NB4 (cell line): ENCODE measurements at regions not wholly inside any gene's neighbourhood (a gene's known extent, or its start where the extent isn't known, plus 50 kb on each side); places are given as distances from the start of the nearest gene placed in this dataset.

Experiments used
- DNase-seq: peaks from one replicate; pipeline ENCODE4 v3.0.0; 2010; ENCODE audit warnings: low read depth
- H3K4me3 ChIP-seq: one replicate; pipeline ENCODE4 v1.5.1; 2011; ENCODE audit warnings: mild to moderate bottlenecking, low read depth, low read length, moderate library complexity
- MAX ChIP-seq: IDR thresholded peaks from 2 replicates; pipeline ENCODE4 v1.6.1; 2011; ENCODE audit warnings: low read depth, low read length
- MYC ChIP-seq: IDR thresholded peaks from 2 replicates; pipeline ENCODE4 v1.6.1; 2011; ENCODE audit warnings: low read depth, low read length
- POLR2A ChIP-seq: IDR thresholded peaks from 2 replicates; pipeline ENCODE4 v1.6.1; 2011; ENCODE audit warnings: mild to moderate bottlenecking; ENCODE audit not compliant: insufficient read length; ENCODE audit errors: extremely low read depth
- TF ChIP-seq, protein P1 (sequence below): IDR thresholded peaks from one replicate; pipeline ENCODE4 v1.5.1; 2012; ENCODE audit warnings: low read depth, low read length

DNA sequence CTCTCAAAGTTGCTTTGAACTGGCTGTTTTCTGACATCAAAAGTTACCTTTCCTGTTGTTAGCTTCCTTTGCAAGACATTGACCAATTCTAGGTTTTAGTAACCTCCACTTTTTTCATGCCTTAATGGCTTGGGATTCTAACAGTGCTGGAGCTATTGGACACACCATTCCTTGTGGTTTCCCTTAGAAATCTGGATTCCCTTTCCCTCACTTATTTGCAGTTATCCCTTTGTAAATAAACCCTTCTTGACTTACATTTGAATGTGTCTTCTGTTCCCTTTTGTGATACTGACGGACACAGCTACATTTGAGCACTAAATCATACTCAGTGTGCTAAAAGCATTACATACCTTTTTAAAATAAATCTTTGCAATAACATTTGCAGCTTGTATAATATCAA lies 1927.6 kb upstream of the IGFBP7 start:
- DNase-seq = no peak
- TF ChIP-seq POLR2A (no peak), MYC (no peak), MAX (no peak)
- TF ChIP-seq, protein P1, sequence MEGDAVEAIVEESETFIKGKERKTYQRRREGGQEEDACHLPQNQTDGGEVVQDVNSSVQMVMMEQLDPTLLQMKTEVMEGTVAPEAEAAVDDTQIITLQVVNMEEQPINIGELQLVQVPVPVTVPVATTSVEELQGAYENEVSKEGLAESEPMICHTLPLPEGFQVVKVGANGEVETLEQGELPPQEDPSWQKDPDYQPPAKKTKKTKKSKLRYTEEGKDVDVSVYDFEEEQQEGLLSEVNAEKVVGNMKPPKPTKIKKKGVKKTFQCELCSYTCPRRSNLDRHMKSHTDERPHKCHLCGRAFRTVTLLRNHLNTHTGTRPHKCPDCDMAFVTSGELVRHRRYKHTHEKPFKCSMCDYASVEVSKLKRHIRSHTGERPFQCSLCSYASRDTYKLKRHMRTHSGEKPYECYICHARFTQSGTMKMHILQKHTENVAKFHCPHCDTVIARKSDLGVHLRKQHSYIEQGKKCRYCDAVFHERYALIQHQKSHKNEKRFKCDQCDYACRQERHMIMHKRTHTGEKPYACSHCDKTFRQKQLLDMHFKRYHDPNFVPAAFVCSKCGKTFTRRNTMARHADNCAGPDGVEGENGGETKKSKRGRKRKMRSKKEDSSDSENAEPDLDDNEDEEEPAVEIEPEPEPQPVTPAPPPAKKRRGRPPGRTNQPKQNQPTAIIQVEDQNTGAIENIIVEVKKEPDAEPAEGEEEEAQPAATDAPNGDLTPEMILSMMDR = no peak
- H3K4me3 ChIP-seq = no peak overlapping the region

- H3K4me3 ChIP-seq = no peak overlapping the region
- no peak for DNase-seq
- TF ChIP-seq MAX (no peak), POLR2A (no peak), MYC (no peak)
- TF ChIP-seq, protein P1 = no peak
Observed at GRCh38 chr4:59039046-59039445, 1928.9 kb upstream of the IGFBP7 start.

- no peak overlapping the region for H3K4me3 ChIP-seq
- TF ChIP-seq MYC (no peak), MAX (no peak), POLR2A (no peak)
- TF ChIP-seq, protein P1 = no peak
- no peak for DNase-seq
Observed at GRCh38 chr4:59044286-59044900, 1934.2 kb upstream of the IGFBP7 start.

GRCh38 chr4:59054086-59054485 lies 1943.9 kb upstream of the IGFBP7 start:
- H3K4me3 ChIP-seq = no peak overlapping the region
- no peak for TF ChIP-seq MAX
- TF ChIP-seq, protein P1 = no peak
- TF ChIP-seq POLR2A = no peak
- no peak for TF ChIP-seq MYC
- DNase-seq = no peak

DNA sequence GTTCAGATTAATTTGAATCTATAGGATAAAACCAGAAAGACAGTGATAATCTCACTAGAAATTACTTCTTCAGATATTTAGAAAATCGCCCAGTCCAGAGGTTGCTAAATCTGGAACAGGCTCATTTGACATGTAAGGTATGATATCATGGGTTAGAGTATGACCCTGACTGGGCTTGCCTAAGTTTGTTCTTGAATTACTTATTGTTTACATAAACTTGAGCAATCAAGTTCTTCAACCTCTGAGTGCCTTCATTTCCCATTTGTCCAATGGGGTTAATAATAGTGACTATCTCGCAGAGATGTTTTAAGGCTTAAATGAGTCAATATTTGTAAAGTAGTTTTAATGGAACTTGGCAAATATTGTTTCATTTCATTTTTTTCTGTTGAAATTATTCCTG lies 1947.6 kb upstream of the IGFBP7 start:
- TF ChIP-seq MAX (no peak), MYC (no peak), POLR2A (no peak)
- TF ChIP-seq, protein P1 = no peak
- no peak for DNase-seq
- no peak overlapping the region for H3K4me3 ChIP-seq

DNA sequence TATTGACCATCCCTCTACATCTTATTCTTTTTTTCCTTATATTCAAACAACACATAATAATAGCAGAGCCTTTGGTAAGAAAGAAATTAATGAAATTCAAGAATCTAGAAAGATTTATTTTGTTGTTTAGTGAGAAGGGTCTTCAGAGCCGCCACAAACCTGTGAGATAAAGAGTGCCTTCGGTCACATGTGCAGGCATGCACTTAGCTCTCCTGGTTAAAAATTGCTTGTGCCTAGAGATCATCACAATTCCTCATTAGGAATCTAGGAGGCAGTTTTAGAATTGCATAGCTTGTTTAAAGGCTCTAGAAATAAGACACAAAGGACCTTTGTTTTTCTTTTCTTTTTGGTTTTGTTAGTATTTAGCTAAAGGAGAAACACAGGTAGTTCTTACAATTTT lies 1948.4 kb upstream of the IGFBP7 start:
- no peak overlapping the region for H3K4me3 ChIP-seq
- no peak for DNase-seq
- TF ChIP-seq POLR2A (no peak), MYC (no peak), MAX (no peak)
- TF ChIP-seq, protein P1 = no peak
